M059J (cell line): ENCODE measurements at regions not wholly inside any gene's neighbourhood (a gene's known extent, or its start where the extent isn't known, plus 50 kb on each side); places are given as distances from the start of the nearest gene placed in this dataset.

Experiments
- DNase-seq: peaks from one replicate; pipeline ENCODE4 v3.0.0-alpha.2; 2012; ENCODE audit warnings: low read depth

GRCh38 chr2:217339753-217340152 lies 479.9 kb upstream of the TNP1 start:
- no peak for DNase-seq

GRCh38 chr2:217338306-217338916 lies 478.5 kb upstream of the TNP1 start:
- DNase-seq, result peak; percentile 84

GRCh38 chr2:217337771-217338170 lies 477.9 kb upstream of the TNP1 start:
- DNase-seq, result peak; percentile 72

GRCh38 chr2:217336694-217337093 lies 476.8 kb upstream of the TNP1 start:
- no peak for DNase-seq

GRCh38 chr2:217335341-217335966 lies 475.6 kb upstream of the TNP1 start:
- DNase-seq, result peak; percentile 81

GRCh38 chr2:217334561-217334960 lies 474.7 kb upstream of the TNP1 start:
- DNase-seq, result no peak

GRCh38 chr2:217332866-217333265 lies 473.0 kb upstream of the TNP1 start:
- no peak for DNase-seq

- no peak for DNase-seq
Measured at GRCh38 chr2:217332417-217332791, 472.5 kb upstream of the TNP1 start.

GRCh38 chr2:217331523-217332416 lies 471.9 kb upstream of the TNP1 start:
- DNase-seq, result peak; percentile 97

- DNase-seq, result no peak
Measured at GRCh38 chr2:217330647-217331046, 470.8 kb upstream of the TNP1 start.

- DNase-seq, result peak; percentile 76
Measured at GRCh38 chr2:217329023-217329431, 469.2 kb upstream of the TNP1 start.

GRCh38 chr2:217328622-217328978 lies 468.7 kb upstream of the TNP1 start:
- DNase-seq, result no peak

- no peak for DNase-seq
Measured at GRCh38 chr2:217327953-217328621, 468.2 kb upstream of the TNP1 start.

GRCh38 chr2:217326238-217327022 lies 466.6 kb upstream of the TNP1 start:
- DNase-seq, result peak; percentile 80

GRCh38 chr2:217325816-217326215 lies 466.0 kb upstream of the TNP1 start:
- no peak for DNase-seq

- DNase-seq, result no peak
Measured at GRCh38 chr2:217325251-217325650, 465.4 kb upstream of the TNP1 start.

GRCh38 chr2:217316743-217317142 lies 456.9 kb upstream of the TNP1 start:
- DNase-seq, result peak; percentile 78

GRCh38 chr2:217314021-217314460 lies 454.2 kb upstream of the TNP1 start:
- peak; percentile 41 for DNase-seq

- no peak for DNase-seq
Measured at GRCh38 chr2:217313386-217313785, 453.5 kb upstream of the TNP1 start.

- no peak for DNase-seq
Measured at GRCh38 chr2:217309056-217309455, 449.2 kb upstream of the TNP1 start.

GRCh38 chr2:217307023-217307422 lies 447.2 kb upstream of the TNP1 start:
- no peak for DNase-seq
